ENCODE measurements at regions not wholly inside any gene's neighbourhood (a gene's known extent, or its start where the extent isn't known, plus 50 kb on each side); places are given as distances from the start of the nearest gene placed in this dataset.
"Not testable (repeated sequence)": the region's sequence is repeated elsewhere in the genome, so short reads cannot be mapped to it uniquely, and the experiment has no call there.

DNA sequence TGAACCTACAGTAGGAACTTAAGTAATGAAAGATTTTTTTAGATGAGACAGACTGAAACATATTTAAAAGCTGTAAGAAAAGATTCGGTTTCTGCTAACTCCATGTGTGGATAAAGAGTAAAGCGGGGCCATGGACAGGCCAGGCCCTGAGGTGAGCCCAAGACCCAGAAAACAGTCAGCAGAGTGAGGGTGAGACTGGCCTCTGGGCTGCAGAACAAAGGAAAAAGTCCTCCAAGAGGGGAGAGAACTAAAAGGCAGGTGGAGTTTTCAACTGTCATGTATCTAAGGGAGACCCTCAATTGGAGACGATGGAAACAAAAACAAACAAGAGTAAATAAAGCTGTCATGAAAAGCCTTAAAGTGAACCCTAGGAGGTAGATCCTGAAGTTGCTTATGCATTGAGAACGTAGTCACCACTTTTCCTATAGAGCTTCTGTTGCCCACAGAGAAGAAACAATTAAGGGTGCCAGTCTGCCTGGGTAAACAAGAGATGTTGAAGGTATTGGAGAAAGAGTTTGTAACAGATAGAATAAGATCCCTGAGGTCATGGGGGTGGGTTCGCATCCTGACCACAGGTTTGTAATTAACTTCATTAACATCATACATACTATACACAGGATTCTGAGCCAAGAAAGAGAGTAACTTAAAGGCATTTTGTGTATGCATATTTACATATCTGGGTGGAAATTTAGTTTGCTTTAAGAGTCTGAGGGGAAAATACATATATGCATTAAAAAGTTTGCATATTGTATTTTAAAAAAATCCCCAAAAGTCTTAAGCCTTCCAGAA lies 268.7 kb upstream of the PDE3A start:
- no peak for ATAC-seq
- DNase-seq (ENCODE audit: low spot score) = no peak

DNA sequence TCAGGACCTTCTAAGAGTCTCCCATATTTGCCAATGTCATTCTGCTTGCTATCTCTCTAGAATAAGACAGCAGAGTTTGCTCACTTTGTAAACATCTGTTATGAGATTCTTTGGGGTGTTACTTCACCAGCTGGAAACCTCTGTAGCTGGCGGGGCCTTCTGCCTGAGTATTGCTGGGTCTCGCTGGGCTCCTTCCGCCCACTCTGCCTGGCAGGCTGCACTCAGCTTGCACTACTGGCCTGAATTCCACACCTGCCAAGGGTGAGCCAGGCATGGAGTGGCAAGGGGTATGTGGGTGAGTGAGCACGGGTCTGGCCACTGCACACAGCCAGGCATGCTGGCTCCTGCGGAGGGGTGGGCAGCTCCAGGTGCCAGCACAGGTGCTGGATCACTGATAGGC lies 267.3 kb upstream of the PDE3A start:
- DNase-seq (ENCODE audit: low spot score) (no peak), ATAC-seq (no peak)

DNA sequence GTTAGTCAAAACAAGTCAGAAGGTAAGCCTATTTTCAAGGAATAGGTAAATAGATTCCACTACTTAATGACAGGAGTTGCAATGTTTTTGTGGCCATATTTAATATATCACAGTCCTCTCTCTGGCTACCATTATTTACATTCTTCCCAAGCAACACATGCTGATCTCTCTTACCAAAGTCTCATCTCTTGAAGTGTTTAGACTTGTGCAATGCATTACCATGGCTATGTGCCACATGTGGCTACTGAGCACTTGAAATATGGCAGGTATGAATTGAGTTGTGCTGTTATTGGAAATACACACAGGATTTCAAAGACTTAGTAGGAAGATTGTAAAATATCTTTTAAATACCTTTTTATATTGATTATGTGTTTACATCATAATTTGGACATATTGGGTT lies 262.4 kb upstream of the PDE3A start:
- no peak for ATAC-seq

DNA sequence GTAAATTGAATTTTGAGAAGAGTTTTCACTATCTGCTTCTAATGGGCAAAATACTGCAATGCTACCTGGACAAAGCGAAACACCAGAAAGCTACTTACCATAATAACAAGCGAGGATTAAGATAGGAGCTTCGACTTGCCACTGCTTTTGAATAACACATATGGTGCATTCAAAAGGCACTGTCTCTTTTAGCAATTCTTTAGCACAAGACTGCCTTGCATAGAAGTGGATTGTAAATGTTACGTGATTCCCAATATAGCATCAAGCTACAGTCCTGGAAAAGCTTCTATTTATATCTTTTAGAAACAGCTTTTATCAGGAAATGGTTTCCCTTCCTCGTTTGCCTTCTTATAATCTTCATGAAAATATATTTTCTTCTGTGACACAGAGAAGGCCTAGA lies 258.7 kb upstream of the PDE3A start:
- no peak for DNase-seq (ENCODE audit: low spot score)
- ATAC-seq = no peak

More for the DNA sequence above, 262.4 kb upstream of the PDE3A start:
- DNase-seq (ENCODE audit: low spot score) = no peak

DNA sequence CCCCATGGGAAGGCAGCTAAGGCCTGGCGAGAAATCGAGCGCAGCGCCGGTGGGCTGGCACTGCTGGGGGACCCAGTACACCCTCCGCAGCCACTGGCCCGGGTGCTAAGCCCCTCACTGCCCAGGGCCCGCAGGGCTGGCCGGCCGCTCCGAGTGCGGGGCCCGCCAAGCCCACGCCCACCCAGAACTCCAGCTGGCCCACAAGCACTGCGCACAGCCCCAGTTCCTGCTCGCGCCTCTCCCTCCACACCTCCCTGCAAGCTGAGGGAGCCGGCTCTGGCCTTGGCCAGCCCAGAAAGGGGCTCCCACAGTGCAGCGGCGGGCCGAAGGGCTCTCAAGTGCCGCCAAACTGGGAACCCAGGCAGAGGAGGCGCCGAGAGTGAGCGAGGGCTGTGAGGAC lies 253.0 kb upstream of the PDE3A start:
- ATAC-seq = not testable (repeated sequence)

DNA sequence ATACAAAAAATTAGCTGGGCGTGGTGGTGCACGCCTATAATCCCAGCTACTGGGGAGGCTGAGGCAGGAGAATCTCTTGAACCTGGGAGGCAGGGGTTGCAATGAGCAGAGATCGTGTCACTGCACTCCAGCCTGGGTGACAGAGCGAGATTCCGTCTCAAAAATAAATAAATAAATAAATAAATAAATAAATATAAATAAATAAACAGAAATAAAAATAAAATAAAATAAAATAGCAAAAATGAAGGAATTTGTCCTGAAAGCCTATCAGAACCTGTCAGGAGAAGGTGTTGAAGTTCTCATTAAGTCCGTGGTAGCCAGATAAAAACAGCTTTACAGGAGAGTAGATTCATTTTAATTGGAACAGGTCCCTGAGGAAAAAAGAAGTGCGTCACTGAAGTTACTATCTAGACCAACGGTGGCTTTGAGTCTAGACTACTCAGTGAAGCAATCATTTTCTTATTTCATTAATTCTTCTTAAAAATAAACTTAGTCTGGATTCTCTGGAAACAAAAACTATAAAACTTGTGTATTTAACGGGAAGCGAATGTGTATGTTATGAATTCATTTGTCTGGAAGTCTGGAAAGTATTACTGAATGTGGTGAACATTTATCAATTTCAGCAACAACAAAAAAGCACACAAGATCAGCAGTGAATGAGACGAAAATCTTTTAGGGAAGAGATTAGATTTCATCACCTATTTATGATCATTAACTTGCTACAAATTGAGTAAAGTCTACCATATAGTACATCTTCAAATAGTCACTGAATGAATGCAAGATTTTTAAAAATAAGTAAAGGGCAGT lies 248.5 kb upstream of the PDE3A start:
- DNase-seq (ENCODE audit: low spot score) = no peak
- no peak for ATAC-seq

More for the DNA sequence above, 253.0 kb upstream of the PDE3A start:
- not testable (repeated sequence) for DNase-seq (ENCODE audit: low spot score)

DNA sequence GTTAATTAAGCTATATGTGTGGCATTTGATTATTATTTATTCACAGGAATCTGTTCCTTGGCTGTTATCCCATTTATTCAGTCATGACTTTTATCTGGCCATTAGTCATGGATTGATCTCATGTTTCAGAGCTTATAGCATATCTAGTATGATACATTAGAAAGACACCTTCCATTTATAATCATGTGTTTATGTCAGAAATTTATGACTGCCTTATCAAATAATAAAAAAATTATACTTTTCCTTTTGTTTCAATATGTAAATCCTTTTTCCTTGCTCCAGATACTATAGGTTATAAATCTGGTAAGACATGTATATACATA lies 248.0 kb upstream of the PDE3A start:
- DNase-seq (ENCODE audit: low spot score) = no peak
- no peak for ATAC-seq

DNA sequence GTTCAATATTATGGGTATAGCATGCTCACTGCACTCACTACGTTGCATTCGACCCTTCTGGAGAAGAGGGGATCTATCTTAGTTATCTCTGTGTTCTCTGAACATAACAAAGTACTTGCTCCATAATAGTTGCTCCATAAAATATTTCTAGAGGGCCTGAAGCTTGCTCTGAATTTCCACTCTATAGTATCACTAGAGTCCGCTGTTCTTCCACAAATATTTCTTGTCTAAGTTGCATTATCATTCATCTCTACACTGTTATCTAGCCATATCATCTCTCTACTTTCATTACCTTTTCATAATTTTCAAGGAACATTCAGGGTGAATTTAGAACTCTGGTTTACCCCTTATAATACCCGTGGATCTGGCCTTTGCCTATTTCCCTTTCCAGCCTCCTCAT lies 246.1 kb upstream of the PDE3A start:
- ATAC-seq = no peak
- DNase-seq (ENCODE audit: low spot score) = no peak

DNA sequence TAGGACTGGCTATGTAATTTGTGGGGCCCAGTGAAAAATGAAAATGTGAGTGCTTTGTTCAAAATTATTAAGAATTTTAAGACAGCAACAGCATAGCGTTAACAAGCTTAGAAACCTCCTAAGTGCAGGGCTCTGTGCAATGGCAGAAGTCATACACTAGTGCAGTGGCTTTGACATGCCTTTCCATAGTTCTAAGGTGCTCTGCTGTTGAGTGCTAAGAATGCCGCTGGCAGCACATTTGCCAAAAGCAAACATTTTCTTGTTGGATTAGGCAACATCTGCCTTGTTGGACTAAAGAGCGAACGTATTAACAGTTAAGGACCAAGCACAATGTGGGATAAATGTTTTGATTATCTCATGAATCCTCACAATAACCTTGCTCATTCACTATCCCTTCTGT lies 244.9 kb upstream of the PDE3A start:
- peak; percentile 91 for ATAC-seq
- DNase-seq (ENCODE audit: low spot score) = no peak

DNA sequence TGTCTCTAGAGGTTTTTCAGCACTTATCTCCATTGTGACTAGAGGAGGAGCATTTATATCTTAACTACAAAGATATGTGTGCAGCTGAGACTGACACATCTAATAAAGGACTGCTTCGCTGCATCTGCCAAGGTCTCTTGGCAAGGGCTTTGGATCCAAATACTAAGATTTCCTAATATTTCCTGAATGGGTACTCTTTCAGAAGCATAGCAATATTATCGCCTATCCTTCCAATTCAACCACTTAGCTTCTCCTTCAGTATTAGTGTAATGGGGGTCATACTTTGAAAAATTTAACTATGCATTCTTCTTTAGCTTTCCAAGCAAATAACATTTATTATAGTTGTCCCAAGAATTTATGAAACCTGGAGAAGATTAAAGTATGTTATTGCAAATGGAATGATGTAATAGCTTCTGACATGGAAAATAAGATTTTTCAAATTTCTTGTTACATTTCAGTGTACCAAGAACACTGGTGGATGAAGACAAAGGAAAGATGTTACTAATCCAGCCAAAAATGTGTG lies 243.0 kb upstream of the PDE3A start:
- ATAC-seq = peak; percentile 22
- DNase-seq (ENCODE audit: low spot score) = no peak

DNA sequence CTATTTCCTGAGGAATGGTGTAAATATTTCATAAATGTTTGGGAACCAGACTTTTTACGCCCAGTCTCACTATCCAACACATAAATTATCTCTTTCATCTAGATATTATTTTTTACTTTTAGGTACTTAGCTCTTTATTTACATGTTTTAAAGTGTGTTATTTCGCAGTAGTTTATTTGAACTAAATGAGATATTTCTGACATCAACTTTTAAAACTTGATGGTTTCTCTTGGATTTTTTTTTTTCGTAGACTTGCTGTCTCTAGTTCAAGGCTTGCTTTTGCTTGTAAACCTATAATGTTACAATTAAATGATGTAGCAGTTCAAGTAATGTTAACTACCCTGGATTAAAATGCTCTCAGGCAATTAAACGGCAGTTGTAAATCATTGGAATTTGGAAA lies 241.7 kb upstream of the PDE3A start:
- ATAC-seq = no peak
- no peak for DNase-seq (ENCODE audit: low spot score)

DNA sequence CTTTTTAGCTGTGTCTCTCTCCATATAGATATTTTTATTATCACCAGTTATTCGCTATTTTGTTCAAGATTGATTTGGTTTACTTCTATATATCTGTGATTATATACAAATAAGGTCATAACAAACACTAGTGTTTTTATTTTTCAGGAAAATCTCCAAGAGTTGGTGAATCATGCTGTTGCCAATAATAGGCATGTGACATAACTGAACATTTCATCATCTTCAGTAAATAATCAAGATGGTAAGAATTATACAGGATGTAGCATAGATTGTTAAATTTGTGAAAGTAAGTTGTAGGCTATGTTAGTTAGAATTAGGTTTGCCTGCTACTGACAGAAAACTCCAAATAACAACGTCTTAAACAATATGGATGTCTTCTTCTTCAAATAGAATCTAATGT lies 240.9 kb upstream of the PDE3A start:
- ATAC-seq = no peak
- no peak for DNase-seq (ENCODE audit: low spot score)

DNA sequence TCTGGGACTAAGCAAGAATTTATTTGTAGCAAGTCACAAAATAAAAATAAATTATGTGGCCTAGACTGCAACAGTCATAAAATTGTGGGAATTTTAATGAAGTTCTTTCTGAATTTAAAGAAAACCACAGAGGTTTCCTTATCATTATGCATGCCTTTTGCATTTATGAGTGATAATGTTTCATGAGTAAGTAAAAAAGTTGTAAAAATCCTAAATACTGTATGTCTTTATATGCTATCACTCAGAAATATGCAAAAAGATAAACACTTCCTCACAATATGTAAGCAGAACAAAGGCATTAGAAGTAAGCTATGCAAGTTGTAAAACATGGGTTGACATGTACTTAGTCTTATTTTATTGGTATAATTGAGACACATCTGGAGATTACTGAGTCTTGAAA lies 239.4 kb upstream of the PDE3A start:
- DNase-seq (ENCODE audit: low spot score) = no peak
- ATAC-seq = no peak

DNA sequence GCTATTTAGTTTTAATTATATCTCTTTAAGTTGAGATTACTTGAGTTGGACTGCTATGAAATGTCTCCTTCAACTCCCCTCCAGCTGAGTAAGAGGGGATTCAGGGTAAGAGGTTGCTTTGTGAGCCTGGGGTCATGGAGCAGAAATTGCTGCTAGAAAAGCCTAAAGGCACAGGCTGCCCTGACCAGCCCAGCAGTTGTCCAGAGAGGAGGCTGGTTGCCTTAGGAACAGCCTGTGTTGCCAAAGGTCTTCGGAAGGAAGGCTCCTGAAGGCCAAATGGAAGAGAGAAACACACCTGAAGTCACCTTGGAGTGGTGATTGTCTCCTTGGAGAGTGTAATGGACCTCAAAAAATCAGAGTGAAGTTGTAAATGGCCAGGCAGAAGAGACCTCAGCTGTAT lies 235.5 kb upstream of the PDE3A start:
- DNase-seq (ENCODE audit: low spot score) (no peak), ATAC-seq (no peak)

DNA sequence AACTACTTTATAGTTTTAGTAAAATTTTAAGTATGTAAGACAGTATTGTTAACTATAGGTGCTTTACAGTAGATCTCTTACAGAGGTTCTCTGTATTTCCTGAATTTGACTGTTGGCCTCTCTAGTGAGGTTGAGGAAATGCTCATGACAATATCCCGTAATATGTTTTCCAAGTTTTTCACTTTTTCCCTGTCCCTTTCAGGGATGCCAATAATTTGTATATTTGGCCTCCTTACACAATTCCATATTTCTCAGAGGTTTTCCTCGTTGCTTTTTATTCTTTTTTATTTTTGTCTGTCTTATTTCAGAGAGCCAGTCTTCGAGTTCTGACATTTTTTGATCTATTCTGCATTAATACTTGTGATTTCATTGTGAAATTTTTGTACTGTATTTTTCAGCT lies 233.7 kb upstream of the PDE3A start:
- DNase-seq (ENCODE audit: low spot score) = no peak
- no peak for ATAC-seq

DNA sequence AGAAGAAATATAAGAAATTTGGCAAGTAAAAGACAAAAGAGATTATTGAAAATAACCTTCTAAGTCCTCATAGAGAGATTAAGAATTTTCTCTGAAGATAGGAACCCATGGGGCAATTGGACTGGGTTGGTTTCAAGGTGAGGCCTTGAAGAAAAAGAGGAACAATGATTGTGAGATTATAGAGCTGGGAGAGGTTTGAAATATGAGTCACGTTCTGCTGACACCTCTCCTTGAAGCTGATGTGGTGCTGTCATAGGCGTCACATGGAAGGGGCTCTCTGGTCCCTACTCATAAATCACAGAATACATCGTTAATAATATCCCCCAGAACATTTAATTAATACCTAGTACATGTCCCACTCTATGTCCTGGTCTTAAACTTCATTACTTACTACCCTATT lies 227.6 kb upstream of the PDE3A start:
- ATAC-seq (no peak), DNase-seq (ENCODE audit: low spot score) (no peak)

DNA sequence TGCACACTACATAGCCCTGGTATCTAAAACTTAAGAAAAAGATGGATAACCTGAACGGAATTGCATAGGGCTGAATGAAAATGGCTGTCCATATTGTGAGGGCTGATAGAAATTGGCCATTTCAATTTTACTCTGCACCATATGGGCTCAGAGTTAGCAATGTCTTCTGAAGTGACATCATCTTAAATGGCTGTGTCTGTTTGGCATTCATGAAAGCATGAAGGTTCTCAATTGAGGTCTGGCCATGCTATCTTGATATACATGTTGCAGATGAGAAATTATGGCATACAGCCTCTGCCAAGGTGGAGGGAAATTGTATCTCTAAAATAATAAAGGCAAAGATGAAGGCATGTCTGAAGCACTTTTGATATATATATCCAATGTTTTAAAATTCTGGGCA lies 226.0 kb upstream of the PDE3A start:
- no peak for DNase-seq (ENCODE audit: low spot score)
- no peak for ATAC-seq

DNA sequence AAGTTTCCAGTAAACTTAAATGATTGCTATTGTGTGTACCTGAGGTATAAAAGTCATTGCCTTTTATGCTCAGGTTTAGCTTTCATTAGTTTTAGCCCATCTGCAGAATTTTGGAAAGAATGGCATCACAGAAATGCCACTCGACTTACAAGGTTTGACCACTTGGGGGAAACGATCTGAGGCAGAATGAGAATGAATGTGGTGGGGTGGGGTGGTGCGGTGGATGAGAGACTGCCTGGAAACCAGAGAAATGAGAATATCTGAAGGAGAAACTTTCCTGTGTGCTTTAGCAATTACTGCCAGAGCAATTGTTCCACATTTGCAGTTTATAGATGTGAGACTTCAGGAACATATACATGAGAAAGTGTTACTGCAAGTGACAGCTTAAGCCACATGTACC lies 225.4 kb upstream of the PDE3A start:
- DNase-seq (ENCODE audit: low spot score) (no peak), ATAC-seq (no peak)

DNA sequence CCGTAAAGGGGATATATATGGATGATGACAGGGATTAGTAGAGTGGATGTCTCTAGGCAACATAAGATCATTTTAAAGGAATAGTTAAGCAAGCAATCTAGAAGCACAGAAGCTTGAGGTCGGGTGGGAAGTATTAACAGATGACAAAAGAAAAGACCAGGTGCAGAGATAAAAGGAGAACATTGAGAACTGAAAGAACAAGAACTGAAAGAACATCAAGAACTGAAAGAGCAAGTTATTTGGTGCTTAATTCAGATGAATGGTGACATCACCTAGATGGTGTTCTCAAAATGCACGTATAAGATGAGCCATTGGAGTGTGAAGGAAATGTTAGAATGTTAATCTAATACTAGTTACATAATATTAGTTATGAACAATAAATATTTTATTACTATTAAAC lies 224.0 kb upstream of the PDE3A start:
- DNase-seq (ENCODE audit: low spot score) (no peak), ATAC-seq (no peak)

DNA sequence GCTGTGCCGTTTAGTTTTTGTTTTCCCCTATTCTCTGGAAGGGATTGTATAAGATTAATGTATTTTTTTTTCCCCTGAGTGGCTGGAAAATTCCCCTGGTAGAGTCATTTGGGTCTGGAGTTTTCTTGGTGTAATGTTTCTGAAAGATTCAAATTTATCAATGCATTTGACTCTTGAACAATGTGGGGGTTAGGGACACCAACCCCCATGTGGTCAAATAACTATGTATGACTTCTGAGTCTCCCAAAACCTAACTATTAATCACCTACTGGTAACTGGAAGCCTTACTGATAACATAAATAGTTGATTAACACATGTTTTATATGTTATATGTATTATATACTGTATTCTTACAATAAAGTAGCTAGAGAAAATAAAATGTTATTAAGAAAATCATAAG lies 220.1 kb upstream of the PDE3A start:
- DNase-seq (ENCODE audit: low spot score) (no peak), ATAC-seq (no peak)

DNA sequence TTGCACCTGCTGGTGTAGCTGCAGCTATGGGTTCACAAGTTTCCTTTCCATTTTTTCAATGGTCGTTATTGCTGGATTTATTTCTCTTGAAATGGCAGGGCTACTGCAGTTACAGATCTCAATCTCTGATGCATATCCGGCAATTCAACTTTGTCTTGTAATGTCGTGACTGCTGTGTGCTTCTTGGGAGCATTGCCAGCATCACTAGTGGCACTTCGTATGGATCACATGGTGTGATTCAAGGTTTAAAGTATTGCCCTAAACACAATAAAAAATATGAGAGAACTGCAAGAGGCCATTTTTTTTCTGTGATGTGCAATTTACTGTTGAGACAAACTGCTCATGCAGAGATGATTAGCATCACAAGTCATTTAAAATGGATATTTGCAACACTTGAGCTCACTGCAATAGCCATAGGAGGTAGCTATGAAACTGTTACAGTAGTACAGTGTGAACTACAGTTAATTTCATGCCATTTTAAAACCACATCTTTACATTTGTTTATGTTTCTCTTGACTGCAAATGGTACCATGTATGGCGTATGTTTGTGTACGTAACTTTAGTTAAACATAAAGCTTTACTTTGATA lies 217.4 kb upstream of the PDE3A start:
- ATAC-seq (no peak), DNase-seq (ENCODE audit: low spot score) (no peak)

DNA sequence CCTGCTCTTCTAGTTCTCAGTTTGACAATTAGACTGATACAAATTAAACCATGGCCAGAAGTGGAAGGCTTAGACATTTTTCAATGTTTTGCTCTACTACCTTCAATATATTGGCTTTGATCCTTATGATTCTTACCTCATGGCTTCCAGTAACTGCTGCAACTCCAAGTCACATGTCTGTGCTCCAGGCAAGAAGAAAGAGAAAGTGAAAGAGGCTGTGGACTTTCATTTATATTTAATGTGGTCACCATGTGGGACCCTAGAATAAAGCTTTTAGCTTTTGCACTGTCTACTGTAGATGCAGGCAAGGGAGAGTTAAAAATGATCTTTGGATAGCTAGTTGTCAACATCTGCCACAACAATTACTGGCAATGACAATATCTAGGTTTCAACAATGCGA lies 214.3 kb upstream of the PDE3A start:
- ATAC-seq (peak; percentile 80), DNase-seq (ENCODE audit: low spot score) (no peak)

Measured in left lobe of liver (tissue), 2 donors.